ENCODE measurements at regions not wholly inside any gene's neighbourhood (a gene's known extent, or its start where the extent isn't known, plus 50 kb on each side); places are given as distances from the start of the nearest gene placed in this dataset.

- ChIA-PET CTCF (no interaction called here), POLR2A (ENCODE audit: unreplicated experiment) (no interaction called here)
- Histone ChIP-seq H3K4me1 (ENCODE audit: control insufficient read depth, insufficient read depth, low read length) (no peaks in the 10 kb centered on the region), H3K4me3 (ENCODE audit: insufficient read depth, low read depth, low read length) (no peak overlapping the region), H2BK120ac (ENCODE audit: low read depth, low read length) (no peak overlapping the region), H3K9me3 (ENCODE audit: control insufficient read depth, insufficient read depth, low read length) (no peaks in the 10 kb centered on the region), H4K20me1 (ENCODE audit: insufficient read depth, low read length) (no peaks in the 10 kb centered on the region), H3K18ac (ENCODE audit: low read depth, low read length) (no peak overlapping the region), H2BK5ac (ENCODE audit: low read depth, low read length, poor library complexity, severe bottlenecking) (no peak overlapping the region), H3K27ac (ENCODE audit: insufficient read depth, low read length) (no peak overlapping the region), H3K4ac (ENCODE audit: low read depth, low read length) (no peak overlapping the region), H3K9ac (ENCODE audit: low read depth, low read length) (no peak overlapping the region), H3K27me3 (ENCODE audit: control insufficient read depth, insufficient read depth, low read length) (no peaks in the 10 kb centered on the region), H3K56ac (ENCODE audit: extremely low read depth, insufficient read depth, low read length) (no peak overlapping the region), H2BK15ac (ENCODE audit: low read depth, low read length) (no peak overlapping the region), H3K14ac (replicated peaks; ENCODE audit: low read depth, low read length) (no peak overlapping the region), H2AK5ac (ENCODE audit: low read depth, low read length) (no peak overlapping the region), H3K9me1 (ENCODE audit: insufficient read depth, low read length) (no peaks in the 10 kb centered on the region), H2AFZ (replicated peaks; ENCODE audit: low read length, poor library complexity) (no peak overlapping the region), H2AK9ac (replicated peaks; ENCODE audit: low read depth, low read length, poor library complexity) (no peak overlapping the region), H4K8ac (ENCODE audit: low read depth in 2 of 2, low read length in 2 of 2) (no peak overlapping the region), H3K4me2 (ENCODE audit: low read depth, low read length) (no peak overlapping the region), H3K36me3 (ENCODE audit: control insufficient read depth, insufficient read depth, low read length) (no peaks in the 10 kb centered on the region), H4K91ac (ENCODE audit: insufficient read depth, low read depth, low read length) (no peak overlapping the region), H4K5ac (ENCODE audit: low read depth, low read length) (no peak overlapping the region), H3K23ac (ENCODE audit: low read depth, low read length) (no peak overlapping the region), H3K79me1 (ENCODE audit: low read depth in 1 of 2, low read length in 2 of 2) (no peaks in the 10 kb centered on the region), H2BK20ac (ENCODE audit: low read depth, low read length) (no peak overlapping the region)
- intact Hi-C loops (cut with micrococcal nuclease) (no loop called here), in situ Hi-C loops (cut with MboI; ENCODE audit: low sequenced_read_pairs) (no loop called here), dilution Hi-C loops (cut with HindIII; ENCODE audit: low sequenced_read_pairs, unreplicated experiment) (no loop called here)
- ATAC-seq (ENCODE audit: low read depth) = no peak
- WGBS, 2 experiments (ENCODE audit: extremely low coverage in 2 of 2, insufficient read length in 1 of 2) = 29% methylated on average over 1 of the region's 1 CpG; no CpG with 5 or more reads in 1 of the 2 experiments
- peak; percentile 19 for DNase-seq
- no peak for TF ChIP-seq CHD1 (IDR thresholded peaks at IDR 0.05; ENCODE audit: low read depth, low read length)
- no peak for TF ChIP-seq MAZ (IDR thresholded peaks at IDR 0.05; ENCODE audit: borderline replicate concordance, low read depth, low read length)
- no peak for TF ChIP-seq ELK1 (IDR thresholded peaks at IDR 0.05; ENCODE audit: borderline replicate concordance, low read depth, low read length)
- no peak for TF ChIP-seq POLR2A (IDR thresholded peaks at IDR 0.05; ENCODE audit: low read depth, low read length)
- TF ChIP-seq MAFK (IDR thresholded peaks at IDR 0.05; ENCODE audit: low read depth, low read length) = no peak
- no peak for TF ChIP-seq NFE2L2 (IDR thresholded peaks at IDR 0.05; ENCODE audit: low read depth, low read length)
- TF ChIP-seq CTCF (conservative IDR thresholded peaks at IDR 0.05; ENCODE audit: low read depth, low read length) = no peak
- TF ChIP-seq FOS (IDR thresholded peaks at IDR 0.05; ENCODE audit: low read depth, low read length) = no peak
- TF ChIP-seq RAD21 (IDR thresholded peaks at IDR 0.05; ENCODE audit: low read length) = no peak
- no peak for TF ChIP-seq SMC3 (IDR thresholded peaks at IDR 0.05; ENCODE audit: low read depth, low read length)
- no peak for TF ChIP-seq BHLHE40 (IDR thresholded peaks at IDR 0.05; ENCODE audit: low read depth, low read length)
- no peak for TF ChIP-seq RCOR1 (IDR thresholded peaks at IDR 0.05; ENCODE audit: insufficient replicate concordance, low read length)
- no peak for TF ChIP-seq USF2 (IDR thresholded peaks at IDR 0.05; ENCODE audit: low read depth, low read length)
- no peak for TF ChIP-seq CEBPB (IDR thresholded peaks at IDR 0.05; ENCODE audit: low read depth, low read length)
- no peak for TF ChIP-seq MXI1 (IDR thresholded peaks at IDR 0.05; ENCODE audit: borderline replicate concordance, low read depth, low read length)
- no peak for TF ChIP-seq RFX5 (IDR thresholded peaks at IDR 0.05; ENCODE audit: low read depth, low read length)
- BruUV-seq (replicated peaks) = no TSS peak
Observed at GRCh38 chr5:103840600-103840999, 278.0 kb upstream of the NUDT12 start.

Data from IMR-90 (cell line).